ENCODE measurements at regions not wholly inside any gene's neighbourhood (a gene's known extent, or its start where the extent isn't known, plus 50 kb on each side); places are given as distances from the start of the nearest gene placed in this dataset.

GRCh38 chrX:20322887-20323286 lies 56.2 kb upstream of the RPS6KA3 start:
- no peak overlapping the region for H2AFZ ChIP-seq (ENCODE audit: low read depth)
- no peak for TF ChIP-seq MEF2A (IDR thresholded peaks at IDR 0.05; ENCODE audit: borderline replicate concordance, low read depth)
- no peak for TF ChIP-seq FOXM1 (IDR thresholded peaks at IDR 0.05; ENCODE audit: low read depth)
- TF ChIP-seq RCOR1 (IDR thresholded peaks at IDR 0.05; ENCODE audit: low read length), result no peak
- no peak for TF ChIP-seq YY1 (IDR thresholded peaks at IDR 0.05; ENCODE audit: low read depth)
- TF ChIP-seq TAF1 (IDR thresholded peaks at IDR 0.05; ENCODE audit: borderline replicate concordance, low read depth, low read length), result no peak
- no peaks in the 10 kb centered on the region for H3K9me3 ChIP-seq
- H3K9ac ChIP-seq, result no peak overlapping the region
- WGBS (ENCODE audit: low lambda C conversion rate), result 47% methylated on average over 5 of the region's 5 CpGs
- H3K9me2 ChIP-seq, result no peaks in the 10 kb centered on the region
- no peaks in the 10 kb centered on the region for H3K36me3 ChIP-seq (replicated peaks in 1 of 2; ENCODE audit: control insufficient read depth in 1 of 2, insufficient read depth in 2 of 2, low read length in 1 of 2)
- H3K79me2 ChIP-seq (ENCODE audit: insufficient read depth), result no peaks in the 10 kb centered on the region
- no peaks in the 10 kb centered on the region for H3F3A ChIP-seq (replicated peaks; ENCODE audit: insufficient read depth)
- ChIA-PET CTCF (no interaction called here), POLR2A (no interaction called here)
- no peak for DNase-seq
- no peaks in the 10 kb centered on the region for H4K20me1 ChIP-seq (ENCODE audit: insufficient read depth)
- no peak overlapping the region for H3K4me3 ChIP-seq (ENCODE audit: low read depth in 2 of 2, low read length in 1 of 2)
- no peak overlapping the region for H3K27ac ChIP-seq (ENCODE audit: low read depth in 2 of 2, low read length in 1 of 2)
- H3K27me3 ChIP-seq (ENCODE audit: insufficient read depth), result no peaks in the 10 kb centered on the region; the same call in 1 of the 2 replicates
- no peaks in the 10 kb centered on the region for H3K4me1 ChIP-seq (ENCODE audit: control insufficient read depth in 1 of 2, insufficient read depth in 2 of 2, low read depth in 1 of 2, low read length in 1 of 2)
- H3K4me2 ChIP-seq, result no peak overlapping the region

- ChIA-PET CTCF (no interaction called here), POLR2A (no interaction called here)
- no peaks in the 10 kb centered on the region; the same call in 1 of the 2 replicates for H3K27me3 ChIP-seq (ENCODE audit: insufficient read depth)
- no peaks in the 10 kb centered on the region for H3F3A ChIP-seq (replicated peaks; ENCODE audit: insufficient read depth)
- TF ChIP-seq EP300 (IDR thresholded peaks at IDR 0.05; ENCODE audit: borderline replicate concordance in 1 of 2, low read depth in 1 of 2, low read length in 1 of 2) (no peak), EZH2phosphoT487 (IDR thresholded peaks at IDR 0.05; ENCODE audit: borderline replicate concordance, low read depth) (no peak), SIN3A (IDR thresholded peaks at IDR 0.05; ENCODE audit: borderline replicate concordance, low read depth, low read length) (no peak), USF2 (IDR thresholded peaks at IDR 0.05; ENCODE audit: borderline replicate concordance, low read depth, low read length) (no peak), SMC3 (IDR thresholded peaks at IDR 0.05; ENCODE audit: low read depth, low read length) (no peak), FOXM1 (IDR thresholded peaks at IDR 0.05; ENCODE audit: low read depth) (no peak), ELF1 (IDR thresholded peaks at IDR 0.05) (no peak), RAD21 (IDR thresholded peaks at IDR 0.05; ENCODE audit: low read length) (no peak), MAX (IDR thresholded peaks at IDR 0.05; ENCODE audit: low read depth) (no peak), MEF2A (IDR thresholded peaks at IDR 0.05; ENCODE audit: borderline replicate concordance, low read depth) (no peak), PBX3 (IDR thresholded peaks at IDR 0.05) (no peak), ZBTB33 (IDR thresholded peaks at IDR 0.05; ENCODE audit: borderline replicate concordance, low read depth) (no peak), NFIC (IDR thresholded peaks at IDR 0.05; ENCODE audit: borderline replicate concordance) (no peak), CTCF (IDR thresholded peaks at IDR 0.05) (no peak), TAF1 (IDR thresholded peaks at IDR 0.05; ENCODE audit: borderline replicate concordance, low read depth, low read length) (no peak), IRF3 (IDR thresholded peaks at IDR 0.05; ENCODE audit: low read depth, low read length) (no peak), POLR2AphosphoS5 (IDR thresholded peaks at IDR 0.05; ENCODE audit: low read depth, low read length) (no peak), YY1 (IDR thresholded peaks at IDR 0.05; ENCODE audit: low read depth) (no peak), NRF1 (IDR thresholded peaks at IDR 0.05; ENCODE audit: low read depth, low read length) (no peak)
- no peak overlapping the region for H3K27ac ChIP-seq (ENCODE audit: low read depth in 2 of 2, low read length in 1 of 2)
- H2AFZ ChIP-seq (ENCODE audit: low read depth), result no peak overlapping the region
- no peaks in the 10 kb centered on the region for H3K79me2 ChIP-seq (ENCODE audit: insufficient read depth)
- no peaks in the 10 kb centered on the region for H3K9me3 ChIP-seq
- H3K9me2 ChIP-seq, result no peaks in the 10 kb centered on the region
- no peak overlapping the region for H3K4me2 ChIP-seq
- no peak overlapping the region for H3K9ac ChIP-seq
- no peaks in the 10 kb centered on the region for H3K36me3 ChIP-seq (replicated peaks in 1 of 2; ENCODE audit: control insufficient read depth in 1 of 2, insufficient read depth in 2 of 2, low read length in 1 of 2)
- no peak for DNase-seq
- no peak overlapping the region for H3K4me3 ChIP-seq (ENCODE audit: low read depth in 2 of 2, low read length in 1 of 2)
- H3K4me1 ChIP-seq (ENCODE audit: control insufficient read depth in 1 of 2, insufficient read depth in 2 of 2, low read depth in 1 of 2, low read length in 1 of 2), result no peaks in the 10 kb centered on the region
- no peaks in the 10 kb centered on the region for H4K20me1 ChIP-seq (ENCODE audit: insufficient read depth)
- 36% methylated on average over 12 of the region's 12 CpGs for WGBS (ENCODE audit: low lambda C conversion rate)
Measured at GRCh38 chrX:20320461-20321159, 53.9 kb upstream of the RPS6KA3 start.
